ENCODE measurements at regions not wholly inside any gene's neighbourhood (a gene's known extent, or its start where the extent isn't known, plus 50 kb on each side); places are given as distances from the start of the nearest gene placed in this dataset.

DNA sequence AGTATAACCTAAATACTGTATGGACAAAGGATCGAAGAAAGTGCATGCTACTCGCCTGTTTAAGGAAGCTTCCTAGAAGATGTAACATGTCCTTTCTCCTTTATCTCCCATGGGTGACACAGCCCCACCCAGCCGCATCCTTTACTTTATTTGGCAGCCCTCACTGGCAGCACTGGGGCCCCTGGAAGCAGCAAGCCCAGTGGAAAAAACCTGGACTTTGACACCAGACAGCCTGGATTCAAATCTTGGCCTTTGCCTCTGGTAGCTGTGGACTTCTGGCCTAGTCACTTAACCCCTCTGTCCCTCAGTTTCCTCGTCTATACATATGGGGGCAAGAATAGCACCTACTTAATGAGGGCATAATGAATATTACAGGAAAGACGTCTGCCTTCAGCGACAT, 67.1 kb downstream of the MYEOV start:
- TF ChIP-seq, protein P1, sequence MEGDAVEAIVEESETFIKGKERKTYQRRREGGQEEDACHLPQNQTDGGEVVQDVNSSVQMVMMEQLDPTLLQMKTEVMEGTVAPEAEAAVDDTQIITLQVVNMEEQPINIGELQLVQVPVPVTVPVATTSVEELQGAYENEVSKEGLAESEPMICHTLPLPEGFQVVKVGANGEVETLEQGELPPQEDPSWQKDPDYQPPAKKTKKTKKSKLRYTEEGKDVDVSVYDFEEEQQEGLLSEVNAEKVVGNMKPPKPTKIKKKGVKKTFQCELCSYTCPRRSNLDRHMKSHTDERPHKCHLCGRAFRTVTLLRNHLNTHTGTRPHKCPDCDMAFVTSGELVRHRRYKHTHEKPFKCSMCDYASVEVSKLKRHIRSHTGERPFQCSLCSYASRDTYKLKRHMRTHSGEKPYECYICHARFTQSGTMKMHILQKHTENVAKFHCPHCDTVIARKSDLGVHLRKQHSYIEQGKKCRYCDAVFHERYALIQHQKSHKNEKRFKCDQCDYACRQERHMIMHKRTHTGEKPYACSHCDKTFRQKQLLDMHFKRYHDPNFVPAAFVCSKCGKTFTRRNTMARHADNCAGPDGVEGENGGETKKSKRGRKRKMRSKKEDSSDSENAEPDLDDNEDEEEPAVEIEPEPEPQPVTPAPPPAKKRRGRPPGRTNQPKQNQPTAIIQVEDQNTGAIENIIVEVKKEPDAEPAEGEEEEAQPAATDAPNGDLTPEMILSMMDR (IDR thresholded peaks at IDR 0.05; ENCODE audit: insufficient read depth, low read length, poor library complexity, severe bottlenecking), result no peak
- H3K4me3 ChIP-seq (ENCODE audit: low read depth, low read length), result no peak overlapping the region
- DNase-seq (ENCODE audit: low read depth), result no peak
- no peaks in the 10 kb centered on the region for H3K36me3 ChIP-seq (ENCODE audit: control insufficient read depth, insufficient read depth, low read length)
- H3K27me3 ChIP-seq (ENCODE audit: control insufficient read depth, insufficient read depth, low read length), result no peaks in the 10 kb centered on the region

DNA sequence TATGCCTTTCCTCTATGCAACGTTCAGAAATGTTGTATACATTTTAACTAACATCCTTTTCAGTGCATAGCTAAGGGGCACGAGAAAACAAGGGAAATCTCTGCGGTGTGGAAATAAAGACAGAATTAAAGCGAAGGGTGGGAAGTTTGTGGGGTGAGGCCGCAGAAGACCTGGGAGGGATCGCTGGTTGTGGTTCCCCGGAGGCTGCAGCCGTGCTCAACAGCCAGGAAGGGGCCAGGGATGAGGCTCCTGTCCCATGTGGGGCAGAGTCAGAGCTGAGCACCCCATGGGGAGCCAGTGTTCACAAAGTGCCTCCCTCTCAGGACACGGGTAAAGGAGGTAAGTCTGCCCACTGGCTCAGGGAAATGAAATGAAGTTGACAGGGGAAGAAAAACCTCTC, 67.5 kb downstream of the MYEOV start:
- Histone ChIP-seq H3K4me3 (ENCODE audit: low read depth, low read length) (no peak overlapping the region), H3K27me3 (ENCODE audit: control insufficient read depth, insufficient read depth, low read length) (no peaks in the 10 kb centered on the region), H3K36me3 (ENCODE audit: control insufficient read depth, insufficient read depth, low read length) (no peaks in the 10 kb centered on the region)
- no peak for DNase-seq (ENCODE audit: low read depth)
- TF ChIP-seq, protein P1 (IDR thresholded peaks at IDR 0.05; ENCODE audit: insufficient read depth, low read length, poor library complexity, severe bottlenecking), result no peak

DNA sequence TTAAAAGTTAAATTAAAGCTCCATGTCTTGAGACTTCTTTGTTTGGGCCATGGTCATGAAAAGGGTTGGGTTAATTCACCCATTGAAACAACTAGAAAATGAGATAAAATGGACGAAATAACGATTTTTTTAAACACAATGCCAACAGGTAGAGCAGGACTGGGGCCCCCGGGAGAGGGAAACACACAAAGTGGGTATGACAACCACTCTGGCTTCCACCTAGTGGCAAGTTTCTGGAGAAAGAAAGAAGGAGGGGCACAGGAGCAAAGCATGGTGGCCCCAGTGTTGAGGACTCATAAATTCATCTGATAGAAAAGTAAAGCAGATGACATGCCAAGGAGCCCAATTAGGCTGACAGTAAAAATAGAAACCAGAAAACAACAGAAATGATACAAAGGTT, 68.4 kb downstream of the MYEOV start:
- no peak for DNase-seq (ENCODE audit: low read depth)
- Histone ChIP-seq H3K36me3 (ENCODE audit: control insufficient read depth, insufficient read depth, low read length) (no peaks in the 10 kb centered on the region), H3K4me3 (ENCODE audit: low read depth, low read length) (no peak overlapping the region), H3K27me3 (ENCODE audit: control insufficient read depth, insufficient read depth, low read length) (no peaks in the 10 kb centered on the region)
- TF ChIP-seq, protein P1 (IDR thresholded peaks at IDR 0.05; ENCODE audit: insufficient read depth, low read length, poor library complexity, severe bottlenecking), result no peak

DNA sequence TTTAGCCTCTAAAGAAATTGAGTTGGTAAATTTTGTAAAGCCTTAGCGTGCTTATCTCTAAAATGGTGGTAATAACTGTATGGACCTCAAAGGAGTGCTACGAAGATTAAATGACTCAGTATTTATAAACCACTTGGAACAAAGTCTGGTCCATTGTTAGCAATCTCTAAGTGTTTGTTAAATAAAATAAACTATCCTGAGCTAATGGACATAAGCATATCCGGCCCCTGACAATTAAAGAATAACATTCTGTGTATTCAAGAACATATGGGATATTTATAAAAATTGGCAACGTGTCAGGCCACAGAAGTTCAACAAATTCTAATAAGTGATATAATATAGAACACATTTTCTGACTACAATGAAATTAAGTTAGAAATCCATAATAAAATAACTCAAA, 71.0 kb downstream of the MYEOV start:
- TF ChIP-seq, protein P1 (IDR thresholded peaks at IDR 0.05; ENCODE audit: insufficient read depth, low read length, poor library complexity, severe bottlenecking), result no peak
- no peak for DNase-seq (ENCODE audit: low read depth)
- H3K36me3 ChIP-seq (ENCODE audit: control insufficient read depth, insufficient read depth, low read length), result peaks cover under 1% of the 10 kb centered on the region
- no peaks in the 10 kb centered on the region for H3K27me3 ChIP-seq (ENCODE audit: control insufficient read depth, insufficient read depth, low read length)
- H3K4me3 ChIP-seq (ENCODE audit: low read depth, low read length), result no peak overlapping the region

DNA sequence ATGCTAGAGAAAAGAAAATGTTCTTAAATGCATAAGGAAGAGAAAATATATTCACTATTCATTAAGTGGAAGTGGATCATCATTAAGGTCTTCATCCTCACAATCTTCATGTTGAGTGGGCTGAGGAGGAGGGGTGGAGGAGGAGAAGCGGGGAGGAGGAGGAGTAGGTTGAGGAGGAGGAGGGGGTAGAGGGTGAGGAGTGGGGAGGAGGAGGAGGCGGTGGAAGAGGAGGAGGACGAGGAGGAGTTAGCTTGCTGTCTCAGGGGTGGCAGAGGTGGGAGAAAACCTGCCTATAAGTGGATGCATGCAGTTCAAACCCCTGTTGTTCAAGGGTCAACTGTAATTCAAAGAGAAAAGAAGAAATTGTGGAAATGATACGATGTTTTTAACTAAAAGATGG, 71.6 kb downstream of the MYEOV start:
- Histone ChIP-seq H3K27me3 (ENCODE audit: control insufficient read depth, insufficient read depth, low read length) (no peaks in the 10 kb centered on the region), H3K4me3 (ENCODE audit: low read depth, low read length) (no peak overlapping the region), H3K36me3 (ENCODE audit: control insufficient read depth, insufficient read depth, low read length) (peaks cover 1% of the 10 kb centered on the region)
- no peak for DNase-seq (ENCODE audit: low read depth)
- TF ChIP-seq, protein P1 (IDR thresholded peaks at IDR 0.05; ENCODE audit: insufficient read depth, low read length, poor library complexity, severe bottlenecking), result no peak

GRCh38 chr11:69366591-69366990, 72.6 kb downstream of the MYEOV start:
- no peak for DNase-seq (ENCODE audit: low read depth)
- TF ChIP-seq, protein P1 (IDR thresholded peaks at IDR 0.05; ENCODE audit: insufficient read depth, low read length, poor library complexity, severe bottlenecking), result no peak
- Histone ChIP-seq H3K36me3 (ENCODE audit: control insufficient read depth, insufficient read depth, low read length) (peaks cover 1% of the 10 kb centered on the region), H3K27me3 (ENCODE audit: control insufficient read depth, insufficient read depth, low read length) (no peaks in the 10 kb centered on the region), H3K4me3 (ENCODE audit: low read depth, low read length) (no peak overlapping the region)

Measured in kidney epithelial cell (primary cell).